ENCODE measurements at regions not wholly inside any gene's neighbourhood (a gene's known extent, or its start where the extent isn't known, plus 50 kb on each side); places are given as distances from the start of the nearest gene placed in this dataset.
"Not testable (repeated sequence)": the region's sequence is repeated elsewhere in the genome, so short reads cannot be mapped to it uniquely, and the experiment has no call there.

DNA sequence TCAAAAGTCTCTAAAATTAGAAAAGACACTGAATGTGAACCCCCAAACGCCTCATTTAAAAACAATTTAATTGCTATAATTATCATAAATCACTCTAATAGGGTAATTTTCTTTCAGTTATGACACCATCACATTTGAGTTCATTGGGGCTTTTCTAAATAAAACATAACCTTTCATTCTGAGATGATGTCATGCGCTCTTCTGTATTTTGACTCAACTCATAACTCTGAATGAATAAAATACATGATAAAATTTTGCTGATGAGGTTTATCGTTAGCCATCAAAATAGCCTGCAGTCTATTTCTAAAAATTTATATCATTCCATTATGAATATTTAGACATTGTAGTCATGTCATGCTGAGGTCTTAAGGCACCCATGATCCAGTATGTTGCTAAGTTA lies 1099.7 kb downstream of the SUCLG1 start:
- DNase-seq = no peak

DNA sequence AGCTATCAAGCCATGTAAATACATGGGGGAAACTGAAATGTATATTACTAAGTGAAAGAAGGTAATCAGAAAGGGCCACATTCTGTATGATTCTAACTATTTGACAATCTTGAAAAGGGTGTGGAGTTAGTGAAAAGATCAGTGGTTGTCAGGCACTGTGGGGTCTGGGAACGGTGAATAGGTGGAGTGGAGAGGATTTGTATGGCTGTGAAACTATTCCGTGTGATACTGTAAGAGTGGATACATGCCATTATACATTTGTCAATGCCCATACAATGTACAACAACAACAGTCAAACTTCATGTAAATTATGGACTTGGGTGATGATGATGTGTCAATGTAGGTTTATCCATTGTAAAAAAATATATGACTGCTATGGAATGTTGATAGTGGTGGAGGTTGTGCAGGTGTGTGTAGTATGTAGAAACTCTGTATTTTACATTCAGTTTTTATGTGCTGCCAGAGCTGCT lies 1116.2 kb downstream of the SUCLG1 start:
- no peak for DNase-seq

GRCh38 chr2:83340424-83340823 lies 1118.7 kb downstream of the SUCLG1 start:
- DNase-seq = no peak

DNA sequence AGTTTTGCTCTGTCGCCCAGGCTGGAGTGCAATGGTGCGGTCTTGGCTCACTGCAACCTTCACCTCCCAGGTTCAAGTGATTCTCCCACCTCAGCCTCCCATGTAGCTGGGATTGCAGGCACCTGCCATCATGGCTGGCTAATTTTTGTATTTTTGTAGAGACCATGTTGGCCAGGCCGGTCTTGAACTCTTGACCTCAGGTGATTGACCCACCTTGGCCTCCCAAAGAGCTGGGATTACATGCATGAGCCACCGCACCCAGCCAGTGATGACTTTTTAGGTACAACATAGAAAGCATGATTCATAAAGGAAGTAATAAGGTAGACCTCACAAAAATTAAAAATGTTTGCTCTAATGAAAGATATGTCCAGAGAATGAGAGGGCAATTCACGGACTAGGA lies 1119.1 kb downstream of the SUCLG1 start:
- not testable (repeated sequence) for DNase-seq

- no peak for DNase-seq
These were observed 1127.3 kb downstream of the SUCLG1 start for GRCh38 chr2:83331810-83332209.

DNA sequence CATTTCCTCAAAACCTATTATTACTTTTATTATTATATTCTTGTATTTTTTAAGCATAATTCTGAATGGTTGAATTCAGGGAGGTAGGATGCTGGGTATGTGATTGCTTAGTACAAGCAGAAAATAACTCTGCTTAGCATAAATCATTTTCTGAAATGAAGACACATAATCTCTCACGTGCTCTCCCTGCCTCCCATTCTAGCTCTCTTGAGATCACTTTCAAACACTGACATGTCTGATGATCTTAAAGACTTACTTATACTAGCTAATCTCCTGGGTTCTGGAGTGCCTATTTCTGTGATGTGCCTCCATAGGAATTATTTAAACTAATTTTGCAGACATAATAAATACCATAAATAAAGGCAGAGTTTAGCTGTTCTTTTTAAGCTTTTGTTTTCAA lies 1136.0 kb downstream of the SUCLG1 start:
- no peak for DNase-seq

DNA sequence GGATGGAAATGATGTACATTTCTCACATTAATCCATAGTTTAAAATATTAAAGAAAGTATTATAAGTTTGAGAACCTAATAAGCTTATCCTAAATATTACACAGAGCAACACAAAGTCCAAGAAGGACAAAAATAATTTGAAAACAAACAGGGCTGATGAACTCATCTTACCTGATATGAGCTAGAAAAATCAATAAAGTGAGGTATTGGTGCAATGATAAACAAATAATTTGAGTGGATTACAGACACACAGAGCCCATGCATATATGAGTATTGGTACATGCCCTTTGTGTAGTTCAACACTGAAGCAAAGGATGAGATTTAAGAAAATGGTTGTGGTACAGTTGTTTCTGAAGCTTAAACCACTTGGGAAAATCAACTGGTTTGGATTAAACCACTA lies 1139.0 kb downstream of the SUCLG1 start:
- no peak for DNase-seq

- no peak for DNase-seq
These were observed 1153.2 kb downstream of the SUCLG1 start for GRCh38 chr2:83305758-83306378.

DNA sequence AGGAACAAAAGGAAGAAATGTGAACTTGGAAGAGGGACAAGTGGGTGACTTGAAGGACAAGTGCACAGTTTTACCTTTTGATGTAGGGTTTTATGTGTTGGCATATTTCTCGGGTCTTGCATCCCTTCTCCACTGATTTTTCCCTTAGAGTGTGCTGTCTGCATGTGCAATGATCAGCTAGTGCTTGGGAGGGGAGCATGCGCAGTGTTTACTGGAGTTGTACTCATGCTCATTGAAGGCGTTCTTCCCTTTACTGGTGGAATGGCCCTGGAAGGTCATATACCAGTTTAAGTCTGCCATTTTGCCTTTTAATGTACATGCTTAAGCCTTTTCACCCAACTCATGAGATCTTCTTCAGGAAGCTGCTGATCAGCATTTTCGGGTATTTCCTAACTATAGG lies 1168.0 kb downstream of the SUCLG1 start:
- DNase-seq = no peak

- DNase-seq = no peak
These were observed 1176.2 kb downstream of the SUCLG1 start for GRCh38 chr2:83282841-83283240.

DNA sequence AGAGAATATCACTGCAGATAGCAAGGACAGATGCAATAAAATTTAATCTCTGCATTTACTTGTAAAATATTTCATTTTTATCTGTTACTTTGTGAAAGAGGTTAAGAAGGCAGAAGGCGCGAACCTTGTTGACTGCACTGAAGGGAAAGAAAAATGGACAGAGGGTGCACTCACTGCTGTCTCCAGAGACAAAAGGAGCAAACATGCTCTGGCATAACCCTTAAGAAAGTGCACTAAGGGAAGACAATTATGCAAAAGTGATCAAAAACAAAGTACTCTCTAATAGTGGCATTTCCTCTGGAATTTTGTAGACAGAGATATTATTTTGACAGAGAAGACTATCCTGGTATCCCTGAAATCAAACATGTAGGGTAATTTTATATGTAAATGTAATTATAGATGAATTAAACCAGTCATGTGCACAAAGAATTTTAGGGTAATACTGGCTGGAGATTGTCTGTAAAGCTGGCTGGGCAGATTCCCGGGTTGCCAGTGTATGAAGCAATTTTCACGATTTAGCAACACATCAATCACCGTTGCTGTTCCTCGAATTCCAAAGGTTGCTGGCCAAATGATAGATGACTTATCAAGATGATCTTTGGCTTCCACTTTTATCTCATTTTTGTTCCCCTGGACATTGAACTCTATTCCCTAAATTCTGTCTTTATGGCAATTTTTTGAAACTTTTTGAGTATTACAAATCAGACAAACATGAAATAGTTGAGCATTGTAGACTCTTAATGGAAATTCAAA lies 1176.9 kb downstream of the SUCLG1 start:
- DNase-seq = no peak

DNA sequence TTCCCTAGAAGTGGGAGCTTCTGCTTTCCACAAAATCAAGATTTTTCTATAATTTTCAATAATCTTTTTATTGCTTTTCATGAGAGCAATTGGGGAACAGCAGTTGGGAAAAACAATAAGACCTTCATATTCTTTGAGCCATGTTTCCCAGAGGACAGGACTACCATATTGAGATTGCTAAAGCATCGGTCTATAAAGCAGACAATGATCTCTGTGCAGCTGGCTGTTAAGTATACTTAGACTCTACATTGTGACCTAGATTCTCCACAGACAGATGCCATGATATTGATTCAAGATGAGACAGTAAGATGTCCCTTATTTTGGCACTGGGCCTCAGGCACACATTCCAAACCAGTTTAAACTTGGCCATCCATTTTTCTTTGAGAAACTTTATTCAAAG lies 1178.7 kb downstream of the SUCLG1 start:
- no peak for DNase-seq

- no peak for DNase-seq
These were observed 1185.8 kb downstream of the SUCLG1 start for GRCh38 chr2:83273322-83273721.

- DNase-seq = no peak
These were observed 1197.4 kb downstream of the SUCLG1 start for GRCh38 chr2:83261591-83262136.

DNA sequence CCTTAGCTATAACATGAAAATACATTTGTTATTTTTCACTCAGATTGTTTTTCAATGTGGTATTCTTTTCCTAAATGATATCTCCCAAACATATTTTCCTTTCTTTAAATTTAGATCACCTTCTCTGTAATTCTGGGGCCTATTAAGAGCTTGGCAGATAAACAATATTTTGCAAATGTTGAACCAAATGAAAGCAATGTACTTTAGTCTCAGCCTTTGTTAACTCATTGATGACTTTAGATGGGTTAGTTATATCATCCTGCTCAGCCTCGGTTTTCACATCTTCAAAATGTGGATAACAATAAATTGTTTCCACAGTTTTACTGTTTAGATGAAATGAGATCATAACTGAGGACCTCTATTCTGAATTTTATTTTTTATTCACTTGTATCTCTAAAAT lies 1205.2 kb downstream of the SUCLG1 start:
- no peak for DNase-seq

- no peak for DNase-seq
These were observed 1207.7 kb downstream of the SUCLG1 start for GRCh38 chr2:83251321-83251872.

DNA sequence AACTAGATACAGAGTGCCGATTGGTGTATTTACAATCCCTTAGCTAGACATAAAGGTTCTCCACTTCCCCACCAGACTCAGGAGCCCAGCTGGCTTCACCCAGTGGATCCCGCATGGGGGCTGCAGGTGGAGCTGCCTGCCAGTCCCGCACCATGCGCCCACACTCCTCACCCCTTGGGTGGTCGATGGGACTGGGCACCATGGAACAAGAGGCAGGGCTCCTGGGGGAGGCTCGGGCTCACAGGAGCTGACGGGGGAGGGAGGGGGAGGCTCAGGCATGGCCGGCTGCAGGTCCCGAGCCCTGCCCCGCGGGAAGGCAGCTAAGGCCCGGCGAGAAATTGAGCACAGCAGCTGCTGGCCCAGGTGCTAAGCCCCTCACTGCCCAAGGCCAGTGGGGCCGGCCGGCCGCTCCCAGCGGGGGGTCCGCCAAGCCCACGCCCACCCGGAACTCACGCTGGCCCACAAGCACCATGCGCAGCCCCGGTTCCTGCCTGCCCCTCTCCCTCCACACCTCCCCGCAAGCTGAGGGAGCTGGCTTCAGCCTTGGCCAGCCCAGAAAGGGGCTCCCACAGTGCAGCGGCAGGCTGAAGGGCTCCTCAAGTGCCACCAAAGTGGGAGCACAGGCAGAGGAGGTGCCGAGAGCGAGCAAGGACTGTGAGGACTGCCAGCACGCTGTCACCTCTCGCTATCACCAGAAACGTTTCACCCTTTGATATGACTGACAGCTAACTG lies 1213.1 kb downstream of the SUCLG1 start:
- DNase-seq = not testable (repeated sequence)

GRCh38 chr2:83240611-83241010 lies 1218.5 kb downstream of the SUCLG1 start:
- DNase-seq = no peak

DNA sequence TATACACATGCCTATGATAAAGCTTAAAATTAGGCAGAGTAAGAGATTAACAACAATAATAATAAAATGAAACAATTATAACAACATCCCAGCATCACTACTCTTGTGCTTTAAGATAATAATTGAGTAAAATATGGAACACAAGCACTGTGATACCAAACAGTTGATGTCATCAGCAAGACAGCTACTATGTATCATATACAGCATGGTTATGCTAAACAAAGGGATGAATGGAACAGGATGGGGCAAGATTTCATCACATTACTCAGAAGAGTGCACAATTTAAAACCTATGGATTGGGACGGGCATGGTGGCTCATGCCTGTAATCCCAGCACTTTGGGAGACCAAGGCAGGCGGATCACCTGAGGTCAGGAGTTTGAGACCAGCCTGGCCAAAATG lies 1221.0 kb downstream of the SUCLG1 start:
- no peak for DNase-seq

- DNase-seq = no peak
These were observed 1224.8 kb downstream of the SUCLG1 start for GRCh38 chr2:83234246-83234645.

DNA sequence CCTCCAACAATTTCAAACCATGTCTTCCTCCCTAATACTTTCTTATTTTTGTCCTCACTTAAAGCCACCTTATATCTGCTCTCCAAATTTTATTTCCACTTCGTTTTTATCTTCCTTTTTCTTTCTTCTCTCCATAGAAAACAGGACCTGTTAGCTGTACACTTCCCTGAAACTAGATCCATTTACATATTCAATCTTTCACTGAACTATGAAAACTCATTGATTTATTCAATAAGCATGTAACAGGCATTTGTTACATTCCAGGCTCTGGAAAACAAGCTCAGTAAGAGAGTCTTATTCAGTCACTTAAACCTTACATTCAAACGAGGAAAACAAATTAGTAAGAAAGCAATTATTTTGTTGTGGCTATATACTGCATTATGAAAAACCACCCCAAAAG lies 1225.3 kb downstream of the SUCLG1 start:
- no peak for DNase-seq

DNA sequence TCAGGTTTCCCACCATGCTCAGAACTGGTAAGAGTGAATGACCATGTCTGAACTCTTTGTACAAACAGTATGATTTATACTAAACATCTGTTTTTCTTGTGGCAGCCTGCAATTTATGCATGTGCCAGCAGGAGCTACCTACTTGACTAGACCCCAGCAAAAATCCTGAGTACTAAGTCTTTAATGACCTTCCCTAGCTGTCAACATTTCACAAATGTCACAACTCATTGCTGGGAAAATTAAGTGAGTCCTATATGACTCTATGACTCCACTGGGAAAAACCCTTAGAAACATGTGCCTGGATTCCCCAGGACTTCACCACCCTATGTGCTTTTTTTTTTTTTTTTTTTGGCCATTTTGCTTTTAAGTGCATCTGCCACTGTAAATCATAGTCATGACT lies 1225.8 kb downstream of the SUCLG1 start:
- DNase-seq = no peak

GRCh38 chr2:83229443-83229842 lies 1229.6 kb downstream of the SUCLG1 start:
- no peak for DNase-seq
